Stimulated activated CD8-positive, alpha-beta memory T cell treated with anti-CD3 and anti-CD28 coated beads, Interleukin-4, amount 100 ng/mL, for 24 hours (primary cell): ENCODE measurements at regions not wholly inside any gene's neighbourhood (a gene's known extent, or its start where the extent isn't known, plus 50 kb on each side); places are given as distances from the start of the nearest gene placed in this dataset.

Experiments used
- DNase-seq: peaks from one replicate; pipeline ENCODE4 v3.0.0-alpha.2; 2020; ENCODE audit warnings: low read depth

DNA sequence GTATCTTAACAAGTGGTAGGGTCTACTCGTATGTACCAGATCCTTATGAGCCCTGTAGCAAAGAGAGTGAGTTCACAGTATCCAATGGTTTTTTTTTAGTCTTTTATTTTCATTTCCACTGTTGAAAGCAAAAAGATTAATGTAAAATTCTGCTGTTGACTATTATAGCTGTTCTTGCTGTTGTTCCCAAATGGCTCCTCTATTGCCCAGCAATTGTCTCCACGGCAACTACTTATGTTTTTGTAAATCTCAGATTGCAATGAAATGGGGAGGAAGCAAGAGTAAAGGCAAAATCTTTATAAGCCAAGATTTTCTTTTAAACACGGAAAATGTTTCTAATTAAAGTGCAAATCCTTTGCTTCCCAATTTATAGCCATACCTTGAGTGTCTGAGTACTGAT lies 406.1 kb downstream of the EPM2A start:
- DNase-seq = no peak

DNA sequence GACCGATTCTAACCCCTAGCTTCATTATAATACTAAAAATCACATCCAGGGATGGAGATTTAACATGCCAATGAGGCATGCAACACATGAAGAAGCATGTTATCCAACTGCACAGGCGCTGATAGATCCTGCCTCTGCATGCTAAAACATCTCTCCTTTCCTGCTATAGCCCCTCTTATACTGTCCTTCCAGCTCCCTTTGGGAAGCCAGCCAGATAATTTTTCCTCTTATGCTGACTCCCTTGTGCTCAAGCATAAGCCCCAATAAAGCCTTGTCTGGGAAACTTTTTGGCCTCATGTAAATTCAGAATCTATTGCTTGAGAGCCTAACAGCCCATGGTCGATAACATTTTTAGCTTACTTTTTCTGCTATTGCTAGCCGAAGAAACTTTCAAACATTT lies 404.3 kb downstream of the EPM2A start:
- DNase-seq = no peak

DNA sequence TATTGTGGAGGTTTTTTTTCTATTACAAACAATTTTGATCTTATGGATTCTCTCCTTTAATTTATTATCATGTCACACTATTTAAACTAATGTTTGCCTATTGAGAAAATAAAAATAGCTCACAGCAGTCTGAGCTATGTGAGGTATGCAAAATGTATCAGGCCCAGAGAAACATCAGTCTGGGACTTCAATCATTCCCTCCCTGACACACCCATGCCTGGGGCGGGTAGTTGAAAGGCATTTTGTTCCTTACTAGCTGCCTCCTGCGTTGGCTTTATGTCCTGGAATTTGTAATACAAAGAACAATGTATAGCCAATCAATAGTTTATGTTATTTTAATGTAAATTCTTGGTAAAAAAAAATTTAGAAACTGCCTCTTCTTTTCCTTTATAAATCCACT lies 403.3 kb downstream of the EPM2A start:
- no peak for DNase-seq

DNA sequence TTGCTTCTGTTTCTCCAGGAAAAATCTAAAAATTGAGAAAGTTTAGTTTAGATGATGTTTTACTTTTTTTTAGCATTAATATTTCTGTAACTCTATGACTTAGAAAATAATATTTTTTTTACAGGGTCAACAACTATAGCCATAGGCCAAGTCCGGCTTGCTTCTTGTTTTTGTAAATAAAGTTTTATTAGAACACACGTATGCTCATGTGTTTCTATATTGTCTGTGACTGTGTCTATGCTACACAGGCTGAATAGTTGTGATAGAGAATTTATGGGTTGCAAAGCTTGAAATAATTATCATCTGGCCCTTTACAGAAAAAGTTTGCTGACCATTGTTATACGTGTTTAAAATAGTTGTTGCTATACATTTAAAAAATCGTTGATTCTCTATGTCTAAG lies 399.2 kb downstream of the EPM2A start:
- DNase-seq = no peak

DNA sequence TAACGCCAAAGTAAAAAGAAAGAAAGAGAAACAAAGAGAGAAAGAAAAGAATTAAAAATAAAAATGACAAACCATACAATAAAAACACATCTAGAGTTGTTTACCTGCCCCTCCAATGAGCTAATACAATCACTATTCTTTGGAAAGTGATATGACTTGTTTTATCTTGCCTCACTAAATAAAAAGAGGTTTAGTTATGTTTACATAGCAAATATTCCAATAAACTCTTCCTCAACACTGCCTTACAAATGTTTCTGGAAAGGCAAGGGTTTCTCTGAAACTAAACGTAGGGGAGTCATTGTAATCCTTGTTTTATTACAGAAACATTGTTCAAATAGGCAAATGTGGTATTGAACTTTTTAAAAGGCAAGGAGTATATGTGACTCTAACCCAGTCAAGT lies 396.2 kb downstream of the EPM2A start:
- DNase-seq = no peak

DNA sequence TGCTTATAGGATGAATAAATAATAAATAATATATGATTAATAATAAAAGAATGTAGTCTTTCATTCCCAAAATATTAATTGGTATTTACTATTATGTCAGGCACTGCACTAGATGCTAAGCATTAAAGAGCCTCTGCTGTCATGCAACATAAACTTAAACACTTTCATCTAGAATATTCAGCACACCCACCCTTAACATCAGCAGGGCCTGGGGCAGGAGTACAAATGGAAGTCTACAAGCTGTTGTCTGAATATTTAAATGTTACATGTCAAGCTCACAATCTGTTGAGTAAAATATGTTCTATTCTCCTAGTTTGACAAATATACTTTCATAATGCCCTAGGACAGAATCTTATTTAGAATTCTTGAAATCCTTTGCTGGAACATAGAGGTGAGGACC lies 395.1 kb downstream of the EPM2A start:
- DNase-seq = no peak

DNA sequence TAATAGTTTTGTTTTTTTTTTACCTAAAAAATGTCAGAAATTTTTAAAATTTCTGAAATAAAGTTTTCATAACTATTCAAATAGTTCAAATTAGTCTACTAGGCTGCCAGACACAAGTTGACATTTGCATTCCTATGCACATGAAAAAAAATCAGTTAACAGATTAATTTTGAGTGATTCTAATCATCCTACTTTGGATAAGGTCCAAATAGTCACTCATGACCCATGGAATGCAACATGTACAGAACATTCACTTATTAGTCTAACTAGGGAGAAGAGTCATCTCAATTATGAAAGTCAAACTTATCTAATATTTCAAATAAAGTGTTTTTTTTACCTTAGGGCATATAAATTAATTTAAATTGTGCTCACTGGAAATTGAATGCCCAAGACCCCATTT lies 390.2 kb downstream of the EPM2A start:
- no peak for DNase-seq

DNA sequence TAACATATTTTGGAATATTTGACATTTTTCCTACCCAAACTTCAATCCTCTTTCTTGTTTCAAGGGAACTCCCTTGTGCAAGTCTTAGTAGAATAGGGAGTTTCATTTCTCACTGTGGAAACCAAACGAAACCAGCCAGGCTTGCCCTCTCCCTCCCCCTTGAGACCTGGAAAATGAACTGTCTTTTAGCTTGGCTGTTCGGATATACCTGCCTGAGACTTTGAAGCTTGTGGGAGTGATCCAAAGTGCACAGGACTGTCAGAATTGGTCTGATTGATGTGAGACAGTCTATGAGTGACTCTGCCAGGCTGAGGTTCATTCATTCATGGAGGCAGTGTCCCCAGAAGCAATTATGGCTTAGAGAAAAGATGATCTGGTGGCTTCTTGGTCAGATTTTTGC lies 388.1 kb downstream of the EPM2A start:
- no peak for DNase-seq

DNA sequence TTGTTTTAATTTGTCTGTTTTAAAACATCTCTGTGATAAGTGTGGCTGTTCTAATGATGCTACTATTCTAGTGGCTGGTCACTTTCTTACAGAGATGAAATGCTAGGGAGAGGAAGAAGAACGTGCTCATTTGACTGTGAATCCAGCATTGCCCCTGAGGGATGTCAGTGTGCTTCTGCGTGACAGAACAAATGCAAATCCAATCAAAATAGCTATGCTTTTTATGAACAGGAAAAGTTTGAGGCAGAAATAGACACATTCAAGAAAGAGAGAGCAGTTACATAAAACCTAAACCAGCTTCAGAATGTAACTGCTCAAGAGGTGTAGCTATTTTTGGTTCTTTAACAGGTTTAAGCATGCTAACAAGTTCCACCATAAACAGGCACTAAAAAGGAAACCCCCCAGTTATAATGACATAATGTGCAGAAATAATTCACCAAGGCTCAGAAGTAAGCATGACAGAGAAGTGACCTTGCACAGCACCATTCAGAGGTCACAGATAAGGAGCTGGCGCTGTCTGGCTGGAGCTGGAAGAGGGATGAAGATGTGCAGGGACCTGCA lies 385.3 kb downstream of the EPM2A start:
- no peak for DNase-seq

DNA sequence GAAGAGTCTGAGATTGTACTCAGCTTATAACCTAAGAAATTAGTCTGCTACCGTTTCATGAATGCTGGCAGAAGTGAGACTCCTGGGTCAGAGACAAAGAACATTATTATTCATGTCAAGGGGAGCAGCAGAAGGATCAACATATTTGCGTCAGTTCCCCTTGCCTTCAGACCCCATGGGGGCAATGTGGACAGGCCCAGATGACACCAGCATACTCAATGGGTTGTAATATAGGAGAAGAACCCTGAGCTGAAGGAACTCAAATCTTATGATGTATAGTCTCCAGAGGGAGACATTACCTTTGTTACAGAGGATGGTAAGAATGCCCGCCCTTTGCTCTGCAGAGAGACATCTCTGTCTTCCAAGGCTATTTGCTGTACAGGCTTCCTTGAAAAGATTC lies 384.4 kb downstream of the EPM2A start:
- DNase-seq = no peak

DNA sequence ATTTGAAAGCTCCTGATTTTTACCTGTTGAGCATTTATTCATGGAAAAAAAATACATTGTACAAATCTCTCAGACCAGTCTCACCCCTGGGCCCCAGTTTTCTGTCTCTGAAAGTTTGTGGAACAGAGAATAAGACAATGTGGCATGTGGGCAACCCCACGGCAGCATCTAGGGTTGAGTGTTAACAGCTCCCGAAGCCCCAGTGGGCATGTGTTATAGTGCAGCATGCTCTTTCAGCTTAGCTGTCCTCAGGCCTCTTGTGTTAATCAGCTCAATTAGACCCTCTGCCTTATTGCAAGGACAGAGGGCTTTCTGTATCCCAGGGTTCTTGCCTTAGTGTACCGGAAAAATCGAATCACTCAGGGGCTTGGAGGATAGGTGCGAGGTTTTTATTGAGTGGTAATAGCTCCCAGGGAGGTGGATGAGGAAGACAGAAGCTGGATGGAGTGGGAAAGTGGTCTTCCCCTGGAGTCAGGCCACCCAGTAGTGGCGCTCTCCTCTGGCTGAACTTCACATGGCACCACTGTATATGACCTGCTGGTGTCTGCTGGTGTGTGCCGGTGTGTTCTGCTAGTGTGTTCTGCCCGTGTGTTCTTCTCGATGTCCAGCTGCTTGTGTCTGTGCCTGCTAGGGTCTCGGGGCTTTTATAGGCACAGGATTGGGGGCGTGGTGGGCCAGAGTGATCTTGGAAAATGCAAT lies 382.8 kb downstream of the EPM2A start:
- DNase-seq = no peak

DNA sequence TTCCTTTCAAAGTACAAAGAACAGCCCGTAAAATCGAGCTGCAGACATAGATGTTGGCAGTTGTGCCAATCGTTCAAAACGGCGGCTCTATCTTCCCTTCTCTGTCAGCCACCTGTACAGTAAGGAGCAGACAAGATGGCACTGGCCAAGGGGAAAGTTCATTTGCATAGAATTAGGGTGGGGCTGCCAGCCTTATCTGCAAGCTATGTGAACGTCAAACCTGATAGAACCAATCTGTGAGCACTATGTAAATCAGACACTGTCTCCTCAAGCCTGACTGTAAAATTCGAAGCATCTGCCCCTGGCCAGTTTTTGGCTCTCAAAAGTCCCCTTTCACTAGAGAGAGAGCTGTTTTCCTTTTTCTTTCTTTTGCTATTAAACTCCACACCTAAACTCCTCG lies 374.5 kb downstream of the EPM2A start:
- DNase-seq = no peak

DNA sequence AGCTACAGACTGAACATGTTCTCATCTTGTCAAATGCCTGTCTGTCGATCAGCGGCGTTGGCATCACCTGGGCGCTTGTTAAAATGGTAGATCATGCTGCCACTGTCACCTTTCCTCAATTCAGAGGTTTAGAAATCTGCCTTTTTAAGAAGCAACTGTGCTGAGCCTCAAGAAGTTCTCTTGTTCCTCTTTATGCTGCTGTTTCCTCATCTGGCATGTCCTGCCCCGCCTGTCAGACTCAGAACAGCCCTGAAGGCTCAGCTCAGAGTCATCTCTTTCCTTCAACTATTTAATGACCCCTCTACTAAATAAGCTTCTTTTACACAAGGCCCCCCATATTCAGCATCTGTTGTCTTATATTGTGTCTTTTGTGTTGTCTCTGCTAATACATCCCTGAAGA lies 368.2 kb downstream of the EPM2A start:
- no peak for DNase-seq

DNA sequence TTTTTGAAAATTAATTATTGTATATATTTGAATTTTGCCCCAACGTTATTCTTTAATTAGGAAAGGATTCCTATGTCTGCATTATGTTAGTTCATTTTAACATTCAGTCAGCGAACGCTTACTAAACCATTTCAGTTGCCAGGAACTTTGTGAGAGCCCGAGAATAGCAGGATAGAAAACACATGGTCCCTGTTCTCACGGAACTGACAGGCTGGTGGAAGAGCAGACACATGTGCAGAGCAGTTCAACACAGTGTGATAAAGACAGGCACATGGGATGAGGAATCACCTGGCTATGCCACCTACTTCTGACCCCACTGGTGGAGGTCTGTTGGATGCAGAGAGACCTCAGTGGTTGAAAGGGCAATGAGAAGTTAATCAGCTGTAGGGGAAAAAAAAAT lies 367.2 kb downstream of the EPM2A start:
- no peak for DNase-seq

DNA sequence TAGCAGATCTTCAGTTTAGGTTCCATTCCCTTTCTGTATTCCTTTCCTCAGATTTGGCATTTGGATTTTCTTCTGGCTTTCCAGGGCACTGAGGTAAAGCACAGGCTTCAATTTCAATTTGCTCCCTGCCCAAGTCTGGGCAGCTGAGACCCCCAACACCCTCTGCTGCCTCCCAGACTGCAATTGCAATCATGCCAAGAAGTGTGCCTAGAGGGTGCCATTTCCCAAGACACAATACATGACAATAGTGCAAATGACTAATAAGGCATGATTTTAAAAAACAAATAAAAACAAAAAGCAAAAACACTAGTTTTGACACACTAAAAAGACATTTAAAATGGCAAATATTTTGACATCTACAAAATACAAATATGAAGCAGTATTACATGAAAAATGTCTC lies 364.8 kb downstream of the EPM2A start:
- DNase-seq = no peak

DNA sequence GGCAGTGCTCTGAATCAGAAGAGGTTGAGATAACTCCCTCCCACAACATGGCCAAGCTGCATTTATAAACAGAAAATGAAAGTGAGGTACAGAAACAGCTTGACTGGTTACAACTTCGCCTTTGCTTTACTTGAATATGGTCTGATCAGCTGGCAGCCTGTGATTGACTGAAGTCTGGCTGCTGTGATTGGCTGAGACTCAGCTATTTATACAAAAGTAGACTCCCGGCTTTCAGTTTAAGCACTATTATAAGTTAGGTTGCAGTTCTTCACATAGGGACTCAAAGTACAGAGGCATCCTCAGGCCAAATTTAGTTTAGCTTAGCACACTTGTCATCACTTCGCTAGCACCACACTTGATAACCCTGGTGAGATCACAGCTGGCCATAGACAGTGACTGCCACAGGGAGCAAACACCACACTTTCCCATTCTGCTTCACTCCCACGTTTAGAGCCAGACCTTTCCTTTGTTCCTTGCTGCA lies 362.6 kb downstream of the EPM2A start:
- no peak for DNase-seq

DNA sequence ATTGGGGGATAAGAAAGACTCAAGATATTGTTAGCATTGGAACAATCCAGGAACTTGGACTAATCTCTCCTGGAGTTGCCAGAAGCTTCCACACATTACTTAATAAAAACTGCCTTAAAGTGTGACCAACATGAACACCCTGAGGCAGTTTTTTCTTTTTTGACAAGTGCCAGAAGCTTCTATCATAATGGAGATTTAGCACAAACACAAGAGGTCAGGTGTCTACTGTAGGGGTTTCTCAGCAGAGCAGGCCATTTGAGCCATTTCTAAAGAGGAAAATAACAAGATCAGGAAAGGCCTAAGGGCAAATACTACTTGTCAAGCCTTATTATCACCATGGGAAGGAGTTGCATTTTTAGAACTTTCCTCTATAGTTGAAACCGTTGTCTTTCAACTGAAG lies 361.5 kb downstream of the EPM2A start:
- DNase-seq = no peak

DNA sequence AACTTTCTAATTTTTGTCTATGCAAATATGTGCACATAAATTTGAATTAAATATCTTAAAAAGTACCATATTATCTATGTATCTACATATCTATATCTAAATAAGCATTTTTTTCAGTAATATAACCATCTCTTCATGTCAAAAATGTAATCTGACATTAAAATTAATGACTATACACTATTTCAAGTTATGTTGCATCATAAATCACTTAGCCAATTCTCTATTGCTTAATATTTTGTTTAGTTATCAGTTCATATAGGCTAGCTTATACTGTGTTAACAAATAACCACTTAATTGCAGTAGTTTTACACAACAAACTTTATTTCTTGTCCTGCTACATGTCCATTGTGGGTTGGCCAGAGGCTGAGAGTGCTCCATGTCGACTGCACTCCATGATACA lies 360.8 kb downstream of the EPM2A start:
- no peak for DNase-seq

DNA sequence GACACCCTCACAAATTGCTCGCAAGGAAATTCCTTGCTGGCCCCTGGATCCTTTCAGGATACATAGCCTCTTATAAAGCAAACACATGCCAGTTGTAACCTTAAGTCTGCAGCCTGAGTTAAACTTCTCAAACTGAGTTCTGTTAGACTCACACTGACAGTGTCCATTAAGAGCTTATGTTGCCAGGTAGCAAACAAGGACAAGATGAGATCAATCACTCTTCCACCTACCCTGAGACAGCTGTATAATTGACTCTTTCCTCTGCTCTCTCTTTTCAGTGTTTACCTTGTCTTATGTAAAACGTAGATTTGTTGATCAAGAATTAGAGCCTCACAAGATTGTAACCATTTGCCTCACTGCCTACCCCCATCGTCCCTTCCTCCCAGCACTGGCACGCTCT lies 359.8 kb downstream of the EPM2A start:
- DNase-seq = no peak

DNA sequence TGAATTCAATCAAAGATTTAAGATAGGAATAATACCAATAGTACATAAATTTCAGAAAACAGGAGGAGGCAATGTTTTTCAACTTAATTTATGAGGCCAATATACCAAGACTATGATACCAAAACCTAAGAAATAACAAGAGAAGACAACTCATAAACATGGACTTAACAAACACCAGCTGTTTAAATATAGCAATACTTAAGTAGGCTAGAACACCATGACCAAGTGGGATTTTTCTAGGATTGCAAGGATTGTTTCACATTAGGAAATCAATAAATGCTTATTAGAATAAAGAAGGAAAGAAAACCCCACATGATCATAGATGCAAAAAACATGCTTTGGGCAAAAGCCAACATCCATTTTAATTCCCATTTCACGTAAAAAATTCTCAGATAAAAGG lies 355.1 kb downstream of the EPM2A start:
- no peak for DNase-seq

DNA sequence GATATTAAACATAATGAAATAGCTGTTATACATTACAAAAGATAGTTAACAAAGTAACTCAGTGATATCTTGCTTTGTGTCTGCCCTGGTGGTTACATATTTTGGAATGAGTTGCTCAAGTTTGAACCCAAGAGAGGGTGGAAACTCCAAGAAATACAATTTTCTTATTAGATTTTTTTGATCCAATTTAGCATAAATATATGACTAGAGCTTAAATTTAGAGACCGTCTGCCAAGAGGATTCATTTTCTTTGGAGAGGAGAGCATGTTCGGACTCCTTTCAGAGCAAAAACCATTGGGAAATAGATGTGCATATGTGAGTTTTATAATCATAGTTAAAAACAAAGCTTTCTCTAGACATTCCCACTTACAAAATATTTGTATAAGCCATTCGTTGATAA lies 353.4 kb downstream of the EPM2A start:
- no peak for DNase-seq

DNA sequence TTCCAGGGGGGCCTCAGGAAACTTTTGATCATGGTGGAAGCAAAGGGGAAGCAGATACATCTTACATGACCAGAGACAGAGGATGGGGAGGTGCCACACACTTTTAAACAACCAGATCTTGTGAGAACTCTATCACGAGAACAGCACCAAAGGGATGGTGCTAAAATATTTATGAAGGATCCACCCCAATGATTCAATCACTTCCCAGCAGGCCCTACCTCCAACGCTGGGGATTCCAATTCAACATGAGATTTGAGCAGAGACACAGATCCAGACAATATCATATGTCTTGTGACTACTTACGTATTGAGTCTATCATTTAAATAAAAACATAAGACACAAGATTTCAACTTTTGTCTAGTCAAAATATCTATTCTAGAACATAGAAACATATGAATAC lies 351.9 kb downstream of the EPM2A start:
- no peak for DNase-seq

DNA sequence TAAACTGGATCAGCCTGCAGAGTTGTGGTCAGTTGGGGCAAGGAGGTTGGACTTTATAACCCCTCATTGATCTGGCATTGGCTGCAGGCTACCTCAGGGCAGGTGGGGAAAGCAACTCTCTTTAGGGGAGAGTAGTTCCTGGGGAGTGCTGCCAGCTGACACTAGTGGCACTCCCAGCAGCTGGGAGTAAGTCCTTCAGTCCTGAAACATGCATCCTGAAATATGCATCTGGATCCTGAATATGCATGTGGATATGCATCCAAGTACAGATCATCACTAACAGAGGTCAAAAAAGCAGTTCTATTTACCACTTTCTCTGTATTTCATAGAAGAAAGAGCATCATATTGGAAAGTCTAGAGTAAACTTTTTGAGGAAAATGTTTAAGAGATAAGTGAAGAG lies 350.8 kb downstream of the EPM2A start:
- no peak for DNase-seq

DNA sequence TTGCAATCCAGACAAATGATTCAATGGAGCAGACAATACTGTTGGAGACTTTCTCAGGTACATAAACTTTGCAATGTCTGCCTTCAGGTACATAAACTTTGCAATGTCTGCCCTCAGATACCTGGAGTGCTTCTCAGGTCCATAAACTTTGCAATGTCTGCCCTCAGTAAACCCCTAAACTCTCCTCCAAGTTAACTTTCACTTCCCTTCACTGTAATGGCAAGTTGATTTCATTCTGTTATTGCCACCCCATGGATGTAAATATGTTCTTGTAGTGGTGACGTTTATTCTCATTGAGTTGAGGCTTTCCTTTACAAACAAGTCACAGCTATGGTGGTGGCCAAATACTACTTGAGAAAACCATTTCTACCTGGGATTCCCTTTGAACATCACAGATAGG lies 338.8 kb downstream of the EPM2A start:
- no peak for DNase-seq
